Left colon (tissue), 2 donors: ENCODE measurements at regions not wholly inside any gene's neighbourhood (a gene's known extent, or its start where the extent isn't known, plus 50 kb on each side); places are given as distances from the start of the nearest gene placed in this dataset.
"Not testable (repeated sequence)": the region's sequence is repeated elsewhere in the genome, so short reads cannot be mapped to it uniquely, and the experiment has no call there.

Experiments used
- ATAC-seq: fragments of 200-7000 bp; cut with Tn5 transposase; one replicate; pipeline ENCODE4 v1.9.1; 2020; ENCODE audit warnings: mild to moderate bottlenecking, moderate library complexity
- DNase-seq, 2 donors: peaks; one replicate each; pipeline ENCODE4 v3.0.0-alpha.2; 2020
- intact Hi-C, 2 donors: fragments of 100-400 bp; cut with DNase I in 1 of 2; cut with micrococcal nuclease in 1 of 2; formaldehyde crosslinking; loops; one replicate each; pipeline versions ENCODE4 v1.11.2 to v1.14.0; 2022; cut with DNase I, micrococcal nuclease
- donor health status: DM: no; HTN: no; CAD: no.
- donor health status: DM: yes; HTN: yes; CAD: no.

- no peak for DNase-seq
- intact Hi-C loops, result no loop called here
- ATAC-seq, result no peak
Measured at GRCh38 chr12:124658806-124659402, 91.5 kb upstream of the NCOR2 start.

- DNase-seq (no peak), ATAC-seq (no peak)
- intact Hi-C loops, result no loop called here
Measured at GRCh38 chr12:124658302-124658701, 90.9 kb upstream of the NCOR2 start.

GRCh38 chr12:124656947-124657434, 89.6 kb upstream of the NCOR2 start:
- intact Hi-C loops, result no loop called here
- ATAC-seq (no peak), DNase-seq (no peak)

GRCh38 chr12:124655698-124656516, 88.5 kb upstream of the NCOR2 start:
- peak; percentile 47 to 65 for DNase-seq
- intact Hi-C loops, result no loop called here
- peak; percentile 36 for ATAC-seq

GRCh38 chr12:124655048-124655697, 87.8 kb upstream of the NCOR2 start:
- DNase-seq, result peak; percentile 36 to 58
- ATAC-seq, result peak; percentile 26
- intact Hi-C loops, result no loop called here

GRCh38 chr12:124654666-124655047, 87.2 kb upstream of the NCOR2 start:
- ATAC-seq, result no peak
- intact Hi-C loops, result no loop called here
- no peak for DNase-seq

GRCh38 chr12:124653169-124653931, 85.9 kb upstream of the NCOR2 start:
- intact Hi-C loops, result no loop called here
- no peak for DNase-seq
- ATAC-seq, result no peak

- intact Hi-C loops, result no loop called here
- DNase-seq (no peak), ATAC-seq (no peak)
Measured at GRCh38 chr12:124652661-124653060, 85.2 kb upstream of the NCOR2 start.

- intact Hi-C loops, result no loop called here
- DNase-seq, result no peak
- ATAC-seq, result no peak
Measured at GRCh38 chr12:124651516-124652273, 84.3 kb upstream of the NCOR2 start.

- intact Hi-C loops, result no loop called here
- no peak for ATAC-seq
- DNase-seq, result no peak
Measured at GRCh38 chr12:124650912-124651311, 83.5 kb upstream of the NCOR2 start.

GRCh38 chr12:124648710-124649384, 81.4 kb upstream of the NCOR2 start:
- DNase-seq (no peak), ATAC-seq (no peak)
- intact Hi-C loops, result no loop called here

GRCh38 chr12:124647316-124647715, 79.9 kb upstream of the NCOR2 start:
- ATAC-seq, result no peak
- DNase-seq, result no peak
- intact Hi-C loops, result no loop called here

GRCh38 chr12:124646385-124647230, 79.2 kb upstream of the NCOR2 start:
- no peak for ATAC-seq
- no peak for DNase-seq
- intact Hi-C loops, result no loop called here

GRCh38 chr12:124645530-124646244, 78.3 kb upstream of the NCOR2 start:
- DNase-seq, result no peak

GRCh38 chr12:124643768-124644167, 76.4 kb upstream of the NCOR2 start:
- DNase-seq, intact Hi-C loops, ATAC-seq: not testable (repeated sequence)

More at GRCh38 chr12:124645530-124646244, 78.3 kb upstream of the NCOR2 start:
- intact Hi-C loops, result no loop called here
- no peak for ATAC-seq

- no peak for ATAC-seq
- intact Hi-C loops, result no loop called here
- no peak for DNase-seq
Measured at GRCh38 chr12:124642105-124642504, 74.7 kb upstream of the NCOR2 start.
